ENCODE measurements at regions not wholly inside any gene's neighbourhood (a gene's known extent, or its start where the extent isn't known, plus 50 kb on each side); places are given as distances from the start of the nearest gene placed in this dataset.

- no peak for DNase-seq
Measured at GRCh38 chr9:18404434-18405029, 69.4 kb upstream of the ADAMTSL1 start.

- no peak for DNase-seq
Measured at GRCh38 chr9:18405240-18405639, 68.7 kb upstream of the ADAMTSL1 start.

GRCh38 chr9:18410983-18411382 lies 63.0 kb upstream of the ADAMTSL1 start:
- no peak for DNase-seq

GRCh38 chr9:18421391-18421790 lies 52.6 kb upstream of the ADAMTSL1 start:
- no peak for DNase-seq

GRCh38 chr9:18422296-18423036 lies 51.5 kb upstream of the ADAMTSL1 start:
- no peak for DNase-seq

GRCh38 chr9:18423791-18424531 lies 50.0 kb upstream of the ADAMTSL1 start:
- no peak for DNase-seq

Measured in activated CD4-positive, CD25-positive, alpha-beta regulatory T cell (primary cell).